Small intestine (tissue), 7 donors: ENCODE measurements at regions not wholly inside any gene's neighbourhood (a gene's known extent, or its start where the extent isn't known, plus 50 kb on each side); places are given as distances from the start of the nearest gene placed in this dataset.

Source experiments
- DNase-seq, 2 donors: peaks; one replicate each; pipeline versions ENCODE4 v3.0.0 to v3.0.0-alpha.2; 2013
- FAIRE-seq: peaks from 2 replicates; lab custom pipeline; 2012; peaks lifted over from hg19 to GRCh38; lab: Jason Lieb, UNC
- H3K27ac ChIP-seq, 3 donors: one replicate each; pipeline ENCODE4 v1.5.1; 2013; ENCODE audit warnings: low read length in 2 of 3, mild to moderate bottlenecking in 2 of 3, control low read depth in 1 of 3, inconsistent platforms in 1 of 3, low read depth in 1 of 3, moderate library complexity in 1 of 3
- H3K27me3 ChIP-seq, 3 donors: one replicate each; pipeline ENCODE4 v1.6.1; 2013; ENCODE audit warnings: low read length in 3 of 3, inconsistent platforms in 1 of 3; ENCODE audit not compliant: control insufficient read depth in 3 of 3, insufficient read depth in 3 of 3
- H3K36me3 ChIP-seq, 3 donors: one replicate each; pipeline ENCODE4 v1.6.1; 2013; ENCODE audit warnings: low read length in 3 of 3, inconsistent platforms in 1 of 3, low read depth in 1 of 3, mild to moderate bottlenecking in 1 of 3, moderate library complexity in 1 of 3; ENCODE audit not compliant: control insufficient read depth in 3 of 3, insufficient read depth in 2 of 3
- H3K4me1 ChIP-seq, 3 donors: one replicate each; pipeline ENCODE4 v1.6.1; 2013; ENCODE audit warnings: low read length in 2 of 3, inconsistent platforms in 1 of 3, low read depth in 1 of 3, mild to moderate bottlenecking in 1 of 3, moderate library complexity in 1 of 3; ENCODE audit not compliant: control insufficient read depth in 3 of 3, insufficient read depth in 2 of 3
- H3K4me3 ChIP-seq, 3 donors: one replicate each; pipeline ENCODE4 v1.5.1; 2013; ENCODE audit warnings: low read length in 3 of 3, control low read depth in 1 of 3, inconsistent platforms in 1 of 3, low read depth in 1 of 3, mild to moderate bottlenecking in 1 of 3, moderate library complexity in 1 of 3
- H3K9me3 ChIP-seq, 2 donors: one replicate each; pipeline ENCODE4 v1.6.1; 2013; ENCODE audit warnings: low read depth in 1 of 2, low read length in 1 of 2; ENCODE audit not compliant: control insufficient read depth in 2 of 2, insufficient read depth in 1 of 2
- WGBS, 3 donors: extraction: QIAGEN DNeasy Blood & Tissue Kit; methylation state at CpG; one replicate each; pipeline ENCODE4 v1.1.7; 2013; 5-methylcytosine and 5-hydroxymethylcytosine counted together
- donor health status: healthy with polysubstance abuse.
- donor health status: control.
- donor health status: control.
- donor health status: Bipolar disorder and iron deficiency.
- donor health status: healthy.

DNA sequence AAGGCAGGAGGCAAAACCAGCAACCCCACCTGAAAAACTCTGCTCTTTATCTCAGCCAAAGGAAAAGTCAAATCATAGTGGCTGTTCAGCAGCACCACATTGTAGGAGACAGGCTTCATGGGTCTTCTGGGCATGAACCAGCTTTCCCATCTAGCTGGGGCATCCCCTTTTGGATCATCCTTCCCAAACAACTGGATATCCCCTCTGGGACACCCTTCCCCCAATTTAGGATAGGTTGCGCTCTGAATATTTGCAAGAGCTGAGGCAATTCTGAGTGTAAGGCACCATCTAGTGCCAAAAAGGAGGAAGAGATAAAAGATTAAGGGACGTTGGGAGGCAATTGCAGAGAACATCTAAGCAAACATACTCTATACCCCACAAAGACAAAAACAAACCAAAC, 295.8 kb downstream of the MATN1 start:
- peaks cover 0 to 2% (median 0%) of the 10 kb centered on the region in 3 donors for H3K27me3 ChIP-seq

DNA sequence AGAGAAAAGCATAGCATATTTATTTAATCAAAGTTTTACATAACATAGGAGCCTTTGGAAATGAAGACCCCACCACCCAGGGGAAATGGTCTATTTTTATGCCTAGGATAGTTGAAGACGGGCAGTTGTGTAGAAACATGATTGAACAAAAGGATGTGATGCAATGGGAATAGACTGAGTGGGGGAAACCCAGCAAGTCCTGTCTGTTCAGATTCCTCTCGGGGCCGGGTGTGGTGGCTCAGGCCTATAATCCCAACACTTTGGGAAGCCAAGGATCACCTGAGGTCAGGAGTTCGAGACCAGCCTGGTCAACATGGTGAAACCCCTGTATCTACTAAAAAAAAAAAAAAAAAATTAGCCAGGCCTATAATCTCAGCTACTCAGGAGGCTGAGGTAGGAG, 298.3 kb downstream of the MATN1 start:
- 63 to 75% (median 70%) methylated on average over 4 of the region's 4 CpGs for WGBS, 3 donors
- DNase-seq (no peak), FAIRE-seq (no peak)
- no peak overlapping the region for H3K4me3 ChIP-seq
- peaks cover 0 to 7% of the 10 kb centered on the region in 2 donors for H3K9me3 ChIP-seq
- no peaks in the 10 kb centered on the region for H3K4me1 ChIP-seq
- no peak overlapping the region for H3K27ac ChIP-seq
- H3K27me3 ChIP-seq = peaks cover 0 to 2% (median 0%) of the 10 kb centered on the region in 3 donors
- H3K36me3 ChIP-seq = no peaks in the 10 kb centered on the region

More for the DNA sequence above, 295.8 kb downstream of the MATN1 start:
- H3K9me3 ChIP-seq = peaks cover 0 to 7% of the 10 kb centered on the region in 2 donors
- no peaks in the 10 kb centered on the region for H3K36me3 ChIP-seq
- no peak overlapping the region for H3K4me3 ChIP-seq
- no peaks in the 10 kb centered on the region for H3K4me1 ChIP-seq
- FAIRE-seq = no peak
- WGBS, 3 donors = 36 to 43% (median 37%) methylated on average over 2 of the region's 2 CpGs
- DNase-seq = no peak
- H3K27ac ChIP-seq = no peak overlapping the region

GRCh38 chr1:30423570-30423969, 299.8 kb downstream of the MATN1 start:
- H3K9me3 ChIP-seq = peaks cover 0 to 7% of the 10 kb centered on the region in 2 donors
- FAIRE-seq (no peak), DNase-seq (no peak)

DNA sequence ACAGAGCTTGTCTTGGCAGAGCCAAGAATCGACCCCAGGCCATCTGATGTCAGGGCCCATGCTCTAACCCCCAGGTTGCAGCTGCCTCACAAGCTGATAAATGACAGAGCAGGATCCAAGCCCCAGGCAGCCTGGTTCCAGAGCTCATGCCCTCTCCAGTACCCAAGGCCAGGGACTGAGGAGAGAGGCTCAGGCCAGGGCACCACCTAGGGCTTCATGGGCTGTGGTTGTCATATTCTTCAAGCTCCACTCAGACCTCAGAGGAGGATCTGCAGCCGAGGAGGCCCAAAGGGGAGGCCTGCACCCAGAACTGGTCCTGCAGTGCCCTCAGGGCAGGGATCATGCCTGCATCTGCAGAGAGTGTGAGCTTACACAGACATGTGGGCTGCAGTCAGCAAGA, 301.1 kb downstream of the MATN1 start:
- DNase-seq (no peak), FAIRE-seq (no peak)
- Histone ChIP-seq H3K4me1 (no peaks in the 10 kb centered on the region), H3K27me3 (peaks cover 0 to 2% (median 0%) of the 10 kb centered on the region in 3 donors), H3K4me3 (no peak overlapping the region), H3K36me3 (no peaks in the 10 kb centered on the region), H3K27ac (no peak overlapping the region), H3K9me3 (peaks cover 0 to under 1% of the 10 kb centered on the region in 2 donors)
- 38 to 55% (median 45%) methylated on average over 2 of the region's 2 CpGs for whole genome bisulfite sequencing, 3 donors

More at GRCh38 chr1:30423570-30423969, 299.8 kb downstream of the MATN1 start:
- no peak overlapping the region for H3K4me3 ChIP-seq
- 71 to 82% (median 78%) methylated on average over 3 of the region's 3 CpGs for WGBS, 3 donors
- no peak overlapping the region for H3K27ac ChIP-seq
- peaks cover 0 to 2% (median 0%) of the 10 kb centered on the region in 3 donors for H3K27me3 ChIP-seq
- no peaks in the 10 kb centered on the region for H3K36me3 ChIP-seq
- H3K4me1 ChIP-seq = no peaks in the 10 kb centered on the region

DNA sequence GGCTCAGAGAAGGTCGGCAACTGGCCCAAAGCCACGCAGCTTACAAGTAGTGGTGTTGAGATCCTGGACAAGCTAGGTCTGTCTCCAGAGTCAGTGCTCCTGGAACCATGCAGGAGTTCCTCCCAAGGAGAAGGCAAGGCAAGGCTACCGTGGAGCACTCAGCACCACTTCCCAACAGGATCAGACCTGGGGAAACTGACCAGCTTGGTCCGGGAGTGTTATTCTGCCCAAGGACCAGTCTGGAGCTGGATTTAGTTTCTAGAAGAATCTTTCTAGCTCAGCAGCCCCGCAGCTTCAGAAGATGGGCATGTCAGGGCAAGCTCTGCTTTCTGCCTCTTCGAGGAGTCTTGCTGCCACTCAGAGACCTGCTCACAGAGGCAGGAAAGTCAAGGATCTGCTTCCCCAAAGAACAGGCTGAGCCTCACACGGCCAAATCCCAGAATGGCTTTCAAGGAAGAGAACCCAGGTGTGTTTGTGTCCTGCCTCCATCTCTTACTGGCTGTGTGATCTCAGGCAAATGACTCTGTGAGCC, 302.8 kb downstream of the MATN1 start:
- no peak for DNase-seq

DNA sequence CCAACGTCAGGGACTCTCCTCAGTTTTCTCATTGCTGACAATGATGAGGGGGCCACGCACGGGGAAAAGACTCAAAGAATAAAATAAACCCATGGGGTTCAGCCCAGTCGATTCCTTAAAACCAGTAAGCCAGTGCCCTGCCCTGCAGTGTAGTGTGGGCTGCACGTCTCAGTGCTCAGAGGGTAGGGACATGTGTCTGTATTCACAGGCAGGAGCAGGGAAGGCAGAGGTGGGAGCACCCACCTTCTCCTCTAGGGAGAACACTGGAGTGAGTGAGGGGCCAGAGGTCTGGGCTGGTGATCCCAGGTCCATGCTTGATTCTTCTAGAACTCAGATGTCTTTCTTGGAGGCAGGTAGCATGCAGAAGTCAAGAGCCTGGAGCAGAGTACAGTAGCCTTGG, 303.6 kb downstream of the MATN1 start:
- DNase-seq = no peak
- no peak overlapping the region for H3K27ac ChIP-seq
- H3K4me3 ChIP-seq = no peak overlapping the region
- H3K36me3 ChIP-seq = no peaks in the 10 kb centered on the region
- FAIRE-seq = no peak
- peaks cover 0 to 2% (median 0%) of the 10 kb centered on the region in 3 donors for H3K27me3 ChIP-seq
- no peaks in the 10 kb centered on the region for H3K9me3 ChIP-seq
- WGBS, 3 donors = 57 to 75% (median 67%) methylated on average over 5 of the region's 5 CpGs
- H3K4me1 ChIP-seq = no peaks in the 10 kb centered on the region

More for the DNA sequence above, 302.8 kb downstream of the MATN1 start:
- no peak for FAIRE-seq
- 67 to 79% (median 69%) methylated on average over 7 of the region's 7 CpGs for WGBS, 3 donors
- no peaks in the 10 kb centered on the region for H3K4me1 ChIP-seq
- peaks cover 0 to 2% (median 0%) of the 10 kb centered on the region in 3 donors for H3K27me3 ChIP-seq
- no peaks in the 10 kb centered on the region for H3K36me3 ChIP-seq
- H3K27ac ChIP-seq = no peak overlapping the region
- no peaks in the 10 kb centered on the region for H3K9me3 ChIP-seq
- no peak overlapping the region for H3K4me3 ChIP-seq

DNA sequence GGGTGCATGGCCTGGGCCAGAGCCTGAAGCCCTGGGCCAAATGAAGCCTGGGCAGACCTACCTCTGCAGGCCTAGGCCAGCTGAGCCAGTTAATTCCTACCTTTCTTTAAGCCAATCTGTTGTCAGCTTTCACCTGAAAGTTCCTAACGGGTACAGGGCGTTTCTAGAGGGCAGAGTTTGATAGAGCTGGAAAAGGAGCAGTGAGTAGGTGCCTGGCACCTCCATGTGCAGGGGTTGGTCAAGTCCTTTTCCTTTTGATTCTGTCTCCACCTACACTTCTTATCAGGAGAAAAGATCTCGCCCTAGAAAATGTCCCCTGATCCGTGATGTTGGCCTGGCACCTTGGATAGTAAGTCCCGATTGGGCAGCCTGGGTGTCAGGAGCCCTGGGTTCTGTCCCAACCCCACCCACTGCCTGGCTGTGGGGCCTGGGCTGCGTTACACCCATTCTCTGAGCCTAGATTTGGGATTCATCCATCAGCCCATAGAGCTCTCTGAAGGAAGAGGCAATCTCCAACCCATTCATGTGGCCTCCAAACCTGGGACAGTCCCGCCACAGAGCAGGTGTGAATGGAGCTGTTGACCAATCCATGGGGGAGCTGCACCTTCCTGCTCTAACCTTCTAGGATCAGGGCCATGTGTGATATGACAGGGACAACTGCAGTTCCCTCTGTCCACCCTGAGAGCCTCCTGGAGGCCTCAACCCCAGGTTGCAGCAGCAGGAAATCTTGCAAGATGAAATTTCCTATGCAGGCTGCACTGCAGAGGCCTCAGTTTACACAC, 304.3 kb downstream of the MATN1 start:
- Histone ChIP-seq H3K9me3 (no peaks in the 10 kb centered on the region), H3K27ac (no peak overlapping the region), H3K4me3 (no peak overlapping the region), H3K36me3 (no peaks in the 10 kb centered on the region), H3K4me1 (no peaks in the 10 kb centered on the region), H3K27me3 (no peaks in the 10 kb centered on the region)
- WGBS, 3 donors = 52 to 77% (median 57%) methylated on average over 7 of the region's 7 CpGs
- DNase-seq (no peak), FAIRE-seq (no peak)

GRCh38 chr1:30418061-30418938, 305.1 kb downstream of the MATN1 start:
- H3K27me3 ChIP-seq = no peaks in the 10 kb centered on the region

More at GRCh38 chr1:30418061-30418938, 305.1 kb downstream of the MATN1 start:
- FAIRE-seq (no peak), DNase-seq (peak in 1 of 2 donors; percentile 26)
- Histone ChIP-seq H3K27ac (no peak overlapping the region), H3K36me3 (no peaks in the 10 kb centered on the region), H3K9me3 (no peaks in the 10 kb centered on the region), H3K4me3 (no peak overlapping the region), H3K4me1 (no peaks in the 10 kb centered on the region)
- 80 to 91% (median 81%) methylated on average over 10 of the region's 10 CpGs for WGBS, 3 donors
